B cell (primary cell): ENCODE measurements at regions not wholly inside any gene's neighbourhood (a gene's known extent, or its start where the extent isn't known, plus 50 kb on each side); places are given as distances from the start of the nearest gene placed in this dataset.

Experiments used
- ATAC-seq: fragments of 200-7000 bp; cut with Tn5 transposase; one replicate; pipeline ENCODE4 v1.10.0; 2021; ENCODE audit warnings: low read depth, mild to moderate bottlenecking, moderate number of reproducible peaks, moderate library complexity
- CTCF ChIA-PET: fragments of 350-600 bp; sonication (Branson Sonifier 250); formaldehyde crosslinking; loops from one replicate; lab custom pipeline; 2021; ENCODE audit warnings: antibody characterized with exemption, inconsistent platforms; lab: Charles Lee
- POLR2A ChIA-PET: fragments of 350-600 bp; sonication (Branson Sonifier 250); formaldehyde crosslinking; loops from one replicate; lab custom pipeline; 2021; ENCODE audit warnings: antibody characterized with exemption; lab: Charles Lee
- DNase-seq: peaks from one replicate; pipeline ENCODE4 v3.0.0; 2013
- H2AFZ ChIP-seq: 2 replicates; pipeline ENCODE4 v1.6.1; 2012; ENCODE audit warnings: mild to moderate bottlenecking, low read depth, low read length; ENCODE audit not compliant: insufficient read depth, poor library complexity, severe bottlenecking
- H3K27ac ChIP-seq, 2 donors: 1 replicate in 1 of 2; 2 replicates in 1 of 2; pipeline ENCODE4 v1.5.1; 2012 to 2013; ENCODE audit warnings: low read length in 2 of 2, mild to moderate bottlenecking in 2 of 2, moderate library complexity in 1 of 2
- H3K27me3 ChIP-seq, 4 experiments: fragments of 200-600 bp in 1 of 4; sonication (generic) in 1 of 4; replicated peaks in 1 of 4; 1 replicate in 2 of 4; 2 replicates in 2 of 4; pipeline versions ENCODE4 v1.6.1 to v1.7.0; 2013 to 2016; ENCODE audit warnings: low read length in 3 of 4, mild to moderate bottlenecking in 2 of 4, mixed read lengths in 1 of 4, moderate library complexity in 1 of 4; ENCODE audit not compliant: insufficient read depth in 4 of 4, control insufficient read depth in 3 of 4; ENCODE audit errors: control extremely low read depth in 1 of 4
- H3K36me3 ChIP-seq, 2 experiments: replicated peaks in 1 of 2; 1 replicate in 1 of 2; 2 replicates in 1 of 2; pipeline versions ENCODE4 v1.6.1 to v1.7.1; 2013; ENCODE audit warnings: low read length in 1 of 2; ENCODE audit not compliant: insufficient read depth in 2 of 2, control insufficient read depth in 1 of 2; ENCODE audit errors: control extremely low read depth in 1 of 2, extremely low read depth in 1 of 2
- H3K4me1 ChIP-seq, 2 donors: fragments of 200-600 bp in 1 of 2; sonication (generic) in 1 of 2; 1 replicate in 1 of 2; 2 replicates in 1 of 2; pipeline versions ENCODE4 v1.5.1 to v1.6.1; 2013 to 2017; ENCODE audit warnings: low read length in 2 of 2; ENCODE audit not compliant: control insufficient read depth in 2 of 2, insufficient read depth in 2 of 2
- H3K4me2 ChIP-seq: replicated peaks from 2 replicates; pipeline ENCODE3; 2012; ENCODE audit warnings: mild to moderate bottlenecking, low read depth, low read length; ENCODE audit not compliant: poor library complexity, severe bottlenecking
- H3K4me3 ChIP-seq, 5 experiments: fragments of 200-600 bp in 1 of 5; sonication (generic) in 1 of 5; 1 replicate in 3 of 5; 2 replicates in 2 of 5; pipeline versions ENCODE4 v1.5.1 to v1.7.0; 2011 to 2016; ENCODE audit warnings: low read length in 4 of 5, mild to moderate bottlenecking in 4 of 5, low read depth in 2 of 5, control low read depth in 1 of 5, moderate library complexity in 1 of 5; ENCODE audit not compliant: insufficient read depth in 1 of 5; ENCODE audit errors: control extremely low read depth in 1 of 5, extremely low read depth in 1 of 5
- H3K79me2 ChIP-seq: fragments of 200-600 bp; sonication (generic); one replicate; pipeline ENCODE4 v1.6.0; 2016; ENCODE audit warnings: low read length; ENCODE audit not compliant: control insufficient read depth, insufficient read depth
- H3K9ac ChIP-seq: fragments of 200-600 bp; sonication (generic); 2 replicates; pipeline ENCODE4 v1.6.1; 2017; ENCODE audit warnings: mild to moderate bottlenecking, low read length, moderate library complexity
- H3K9me3 ChIP-seq, 3 donors: one replicate each; pipeline versions ENCODE4 v1.6.1 to v1.7.1; 2013; ENCODE audit warnings: low read length in 2 of 3; ENCODE audit not compliant: control insufficient read depth in 2 of 3, insufficient read depth in 1 of 3; ENCODE audit errors: control extremely low read depth in 1 of 3
- H4K20me1 ChIP-seq: 2 replicates; pipeline ENCODE4 v1.6.0; 2012; ENCODE audit warnings: mild to moderate bottlenecking, low read length; ENCODE audit not compliant: insufficient read depth, control insufficient read depth, poor library complexity, severe bottlenecking
- H3K27ac Mint-ChIP-seq: one replicate; pipeline ENCODE4 v1.8.0; 2021; ENCODE audit warnings: mixed read lengths
- H3K27me3 Mint-ChIP-seq: one replicate; pipeline ENCODE4 v1.8.0; 2021; ENCODE audit warnings: mixed read lengths
- H3K4me1 Mint-ChIP-seq: one replicate; pipeline ENCODE4 v1.8.0; 2021; ENCODE audit warnings: mixed read lengths
- H3K4me3 Mint-ChIP-seq: one replicate; pipeline ENCODE4 v1.8.0; 2021; ENCODE audit warnings: mixed read lengths
- H3K9me3 Mint-ChIP-seq: one replicate; pipeline ENCODE4 v1.8.0; 2022; ENCODE audit warnings: mixed read lengths; ENCODE audit not compliant: insufficient read depth
- EZH2 ChIP-seq: IDR thresholded peaks from 2 replicates; pipeline ENCODE4 v1.6.1; 2012; ENCODE audit warnings: borderline replicate concordance, low read depth, mild to moderate bottlenecking, moderate library complexity, low read length; ENCODE audit not compliant: insufficient read depth, poor library complexity, severe bottlenecking
- WGBS: methylation state at CpG from one replicate; pipeline ENCODE4 v1.1.5; 2013; ENCODE audit warnings: missing lambda C conversion rate; ENCODE audit not compliant: insufficient coverage; 5-methylcytosine and 5-hydroxymethylcytosine counted together
- intact Hi-C: fragments of 100-400 bp; cut with micrococcal nuclease; formaldehyde crosslinking; loops from one replicate; pipeline ENCODE4 v1.10.0; 2022
- TF ChIP-seq, protein P1 (sequence below): fragments of 200-600 bp; IDR thresholded peaks from one replicate; pipeline ENCODE4 v1.8.0; 2022; ENCODE audit warnings: antibody characterized with exemption, mild to moderate bottlenecking

DNA sequence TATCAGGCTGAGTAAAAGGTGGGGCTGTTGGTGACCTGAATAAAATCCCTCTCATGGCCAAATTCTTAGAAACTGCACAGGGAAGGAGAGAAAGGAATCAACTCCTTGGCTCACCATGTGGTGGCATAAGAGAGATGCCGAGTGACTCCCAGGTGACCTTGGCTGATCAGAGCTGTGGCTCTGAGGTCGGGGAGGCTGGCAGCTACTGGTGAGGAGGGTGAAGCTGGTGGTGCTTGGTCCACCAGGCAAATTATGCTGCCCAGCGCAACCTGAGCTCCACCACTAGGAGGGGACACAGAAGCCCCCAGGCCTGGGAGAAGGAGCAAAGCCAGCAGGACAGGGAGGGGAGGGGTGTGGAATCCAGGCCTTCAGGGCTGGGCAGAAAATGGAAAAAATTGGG is 111.2 kb upstream of the IL12B start:
- H3K4me3 ChIP-seq, result no peak overlapping the region
- POLR2A ChIA-PET, result no interaction called here
- H3K27ac ChIP-seq, result no peak overlapping the region
- CTCF ChIA-PET, result interaction anchor here (0.5 to 4.7 kb wide), 8 partner anchors 16 to 521 kb away, joined by 3 to 20 read pairs (median 4); no protein-coding TSS in a partner anchor
- H3K9ac ChIP-seq, result no peak overlapping the region
- H3K4me2 ChIP-seq, result no peak overlapping the region
- 84% methylated on average over 3 of the region's 3 CpGs for WGBS
- no peak for TF ChIP-seq EZH2
- TF ChIP-seq, protein P1, sequence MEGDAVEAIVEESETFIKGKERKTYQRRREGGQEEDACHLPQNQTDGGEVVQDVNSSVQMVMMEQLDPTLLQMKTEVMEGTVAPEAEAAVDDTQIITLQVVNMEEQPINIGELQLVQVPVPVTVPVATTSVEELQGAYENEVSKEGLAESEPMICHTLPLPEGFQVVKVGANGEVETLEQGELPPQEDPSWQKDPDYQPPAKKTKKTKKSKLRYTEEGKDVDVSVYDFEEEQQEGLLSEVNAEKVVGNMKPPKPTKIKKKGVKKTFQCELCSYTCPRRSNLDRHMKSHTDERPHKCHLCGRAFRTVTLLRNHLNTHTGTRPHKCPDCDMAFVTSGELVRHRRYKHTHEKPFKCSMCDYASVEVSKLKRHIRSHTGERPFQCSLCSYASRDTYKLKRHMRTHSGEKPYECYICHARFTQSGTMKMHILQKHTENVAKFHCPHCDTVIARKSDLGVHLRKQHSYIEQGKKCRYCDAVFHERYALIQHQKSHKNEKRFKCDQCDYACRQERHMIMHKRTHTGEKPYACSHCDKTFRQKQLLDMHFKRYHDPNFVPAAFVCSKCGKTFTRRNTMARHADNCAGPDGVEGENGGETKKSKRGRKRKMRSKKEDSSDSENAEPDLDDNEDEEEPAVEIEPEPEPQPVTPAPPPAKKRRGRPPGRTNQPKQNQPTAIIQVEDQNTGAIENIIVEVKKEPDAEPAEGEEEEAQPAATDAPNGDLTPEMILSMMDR, result no peak
- no peaks in the 10 kb centered on the region for H3K27me3 Mint-ChIP-seq
- no peak overlapping the region for H2AFZ ChIP-seq
- no peak overlapping the region for H3K27ac Mint-ChIP-seq
- H3K79me2 ChIP-seq, result no peaks in the 10 kb centered on the region
- H3K27me3 ChIP-seq, result no peaks in the 10 kb centered on the region
- H3K9me3 ChIP-seq, result peaks cover 0 to 2% (median 0%) of the 10 kb centered on the region in 3 donors
- H3K4me3 Mint-ChIP-seq, result no peak overlapping the region
- ATAC-seq (peak; percentile 21), DNase-seq (no peak)
- H3K4me1 Mint-ChIP-seq, result peaks cover 12% of the 10 kb centered on the region
- peaks cover 0 to 7% of the 10 kb centered on the region in 2 donors for H3K4me1 ChIP-seq
- H4K20me1 ChIP-seq, result no peaks in the 10 kb centered on the region
- H3K36me3 ChIP-seq, result no peaks in the 10 kb centered on the region
- intact Hi-C loops, result loop anchor here (5.0 kb wide), 2 partner anchors 154 to 284 kb away; no protein-coding TSS in a partner anchor
- no peaks in the 10 kb centered on the region for H3K9me3 Mint-ChIP-seq

DNA sequence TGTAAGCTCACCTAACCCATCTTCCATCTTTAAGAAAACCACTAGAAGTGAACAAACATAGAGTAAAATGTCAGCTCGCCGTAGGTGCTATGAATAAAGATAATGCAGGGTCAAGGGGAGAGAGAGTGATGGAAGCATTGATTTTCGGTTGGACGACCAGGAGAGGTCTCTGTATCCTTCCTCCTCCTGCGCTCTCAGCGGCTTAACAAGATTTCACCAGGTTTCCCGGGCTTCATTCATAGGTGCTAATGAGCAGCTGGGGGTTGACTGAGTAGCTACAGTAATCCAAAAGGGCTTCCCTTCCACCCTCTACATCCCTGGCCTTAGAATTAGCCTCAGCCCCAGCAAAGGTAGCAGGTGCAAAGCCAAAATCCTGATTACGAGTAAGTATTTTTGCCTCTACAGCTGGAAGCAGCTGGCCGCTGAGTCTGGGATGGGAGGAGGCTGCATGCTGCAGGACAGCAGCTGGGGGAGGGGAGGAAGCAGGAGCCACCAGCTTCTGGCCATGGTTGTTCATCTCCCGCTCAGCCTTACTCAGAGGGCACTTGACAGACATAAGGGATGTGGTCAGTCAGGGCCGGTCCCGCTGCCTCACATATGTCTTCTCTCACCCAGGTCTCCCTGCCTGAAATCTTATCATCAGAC is 112.0 kb upstream of the IL12B start:
- WGBS, result 96% methylated on average over 5 of the region's 12 CpGs
- H3K4me2 ChIP-seq, result no peak overlapping the region
- ATAC-seq, result no peak
- no peaks in the 10 kb centered on the region for H4K20me1 ChIP-seq
- H2AFZ ChIP-seq, result no peak overlapping the region
- H3K4me3 ChIP-seq, result no peak overlapping the region
- TF ChIP-seq, protein P1, result no peak
- no peak for TF ChIP-seq EZH2
- intact Hi-C loops, result loop anchor here (5.0 kb wide), 2 partner anchors 155 to 285 kb away; no protein-coding TSS in a partner anchor
- H3K9ac ChIP-seq, result no peak overlapping the region
- Mint-ChIP-seq H3K4me1 (peaks cover 12% of the 10 kb centered on the region), H3K9me3 (no peaks in the 10 kb centered on the region), H3K4me3 (no peak overlapping the region), H3K27me3 (no peaks in the 10 kb centered on the region), H3K27ac (no peak overlapping the region)
- H3K27ac ChIP-seq, result no peak overlapping the region
- ChIA-PET CTCF (interaction anchor here (0.5 to 4.7 kb wide), 7 partner anchors 110 to 475 kb away, joined by 3 to 20 read pairs (median 5); no protein-coding TSS in a partner anchor), POLR2A (no interaction called here)
- no peak for DNase-seq
- no peaks in the 10 kb centered on the region for H3K27me3 ChIP-seq
- no peaks in the 10 kb centered on the region for H3K79me2 ChIP-seq
- H3K36me3 ChIP-seq, result no peaks in the 10 kb centered on the region
- H3K9me3 ChIP-seq, result peaks cover 0 to 2% (median 0%) of the 10 kb centered on the region in 3 donors
- peaks cover 0 to 7% of the 10 kb centered on the region in 2 donors for H3K4me1 ChIP-seq
